ENCODE measurements at regions not wholly inside any gene's neighbourhood (a gene's known extent, or its start where the extent isn't known, plus 50 kb on each side); places are given as distances from the start of the nearest gene placed in this dataset.

DNA sequence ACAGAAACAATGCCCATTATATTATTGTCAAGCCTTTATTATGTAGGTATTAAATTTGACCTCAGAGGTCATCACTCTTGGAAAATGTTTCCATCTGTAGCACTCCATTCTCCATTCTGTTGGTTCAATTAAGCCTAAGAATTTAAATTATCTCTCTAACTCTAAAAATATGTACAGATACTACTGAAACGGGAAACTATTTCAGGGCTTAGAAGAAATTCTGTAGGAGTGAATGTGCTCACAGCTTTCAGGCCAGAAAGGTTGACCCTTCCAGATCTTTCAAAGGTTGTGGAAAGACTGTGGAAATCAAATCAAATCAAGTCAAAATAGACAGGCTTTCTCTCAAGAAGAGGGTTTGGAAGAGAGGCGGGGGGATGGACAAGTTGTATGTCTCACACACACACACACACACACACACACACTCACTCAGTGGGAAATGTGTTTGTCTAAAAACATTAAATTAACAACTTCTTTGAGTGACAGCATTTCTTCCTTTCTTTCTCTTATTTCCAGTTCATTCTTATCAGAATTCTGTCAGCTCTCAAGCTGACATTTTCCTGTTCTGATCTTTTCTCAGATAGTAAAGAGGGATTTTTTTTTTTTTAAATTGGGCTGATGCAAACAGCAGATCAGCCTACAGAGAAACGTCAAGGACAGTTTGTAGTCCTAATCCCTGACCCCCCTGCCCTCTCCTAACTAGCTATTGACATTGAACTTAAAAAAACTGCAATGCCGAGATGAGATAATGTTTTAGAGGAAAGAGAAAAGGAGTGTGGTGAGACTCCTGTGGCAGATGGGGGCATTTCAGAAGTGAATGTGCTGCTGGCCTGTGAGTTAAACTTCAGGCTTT is 139.0 kb upstream of the ZFHX3 start (continued):
- TF ChIP-seq, protein P1, sequence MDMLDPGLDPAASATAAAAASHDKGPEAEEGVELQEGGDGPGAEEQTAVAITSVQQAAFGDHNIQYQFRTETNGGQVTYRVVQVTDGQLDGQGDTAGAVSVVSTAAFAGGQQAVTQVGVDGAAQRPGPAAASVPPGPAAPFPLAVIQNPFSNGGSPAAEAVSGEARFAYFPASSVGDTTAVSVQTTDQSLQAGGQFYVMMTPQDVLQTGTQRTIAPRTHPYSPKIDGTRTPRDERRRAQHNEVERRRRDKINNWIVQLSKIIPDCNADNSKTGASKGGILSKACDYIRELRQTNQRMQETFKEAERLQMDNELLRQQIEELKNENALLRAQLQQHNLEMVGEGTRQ (IDR thresholded peaks at IDR 0.05; ENCODE audit: low read depth, low read length) = no peak

DNA sequence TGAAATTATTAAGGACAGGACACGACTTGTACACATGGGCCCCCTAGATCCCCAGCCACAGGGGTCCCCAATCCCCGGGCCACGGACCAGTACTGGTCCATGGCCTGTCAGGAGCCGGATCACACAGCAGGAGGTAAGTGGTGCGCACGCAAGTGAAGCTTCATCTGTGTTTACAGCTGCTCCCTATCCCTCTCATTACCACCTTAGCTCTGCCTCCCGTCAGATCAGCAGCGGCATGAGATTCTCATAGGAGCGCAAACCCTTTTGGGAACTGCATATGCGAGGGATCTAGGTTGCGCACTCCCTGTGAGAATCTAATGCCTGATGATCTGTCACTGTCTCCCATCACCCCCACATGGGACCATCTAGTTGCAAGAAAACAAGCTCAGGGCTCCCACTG is 137.8 kb upstream of the ZFHX3 start:
- Histone ChIP-seq H4K5ac (ENCODE audit: low read depth, low read length) (no peak overlapping the region), H2AK9ac (replicated peaks; ENCODE audit: low read depth, low read length, poor library complexity) (no peak overlapping the region), H2BK5ac (ENCODE audit: low read depth, low read length, poor library complexity, severe bottlenecking) (no peak overlapping the region), H4K20me1 (ENCODE audit: insufficient read depth, low read length) (no peaks in the 10 kb centered on the region), H3K36me3 (ENCODE audit: control insufficient read depth, insufficient read depth, low read length) (no peaks in the 10 kb centered on the region), H3K9me3 (ENCODE audit: control insufficient read depth, insufficient read depth, low read length) (no peaks in the 10 kb centered on the region), H3K9ac (ENCODE audit: low read depth, low read length) (no peak overlapping the region), H3K18ac (ENCODE audit: low read depth, low read length) (no peak overlapping the region), H3K79me1 (ENCODE audit: low read depth in 1 of 2, low read length in 2 of 2) (no peaks in the 10 kb centered on the region), H2AFZ (replicated peaks; ENCODE audit: low read length, poor library complexity) (no peak overlapping the region), H2AK5ac (ENCODE audit: low read depth, low read length) (no peak overlapping the region), H3K56ac (ENCODE audit: extremely low read depth, insufficient read depth, low read length) (no peak overlapping the region; the same call in 1 of the 2 replicates), H2BK15ac (ENCODE audit: low read depth, low read length) (no peak overlapping the region), H2BK120ac (ENCODE audit: low read depth, low read length) (no peak overlapping the region), H3K4me2 (ENCODE audit: low read depth, low read length) (no peak overlapping the region), H3K23ac (ENCODE audit: low read depth, low read length) (no peak overlapping the region), H3K4me3 (ENCODE audit: insufficient read depth, low read depth, low read length) (no peak overlapping the region), H3K27me3 (ENCODE audit: control insufficient read depth, insufficient read depth, low read length) (peaks cover 8% of the 10 kb centered on the region), H4K8ac (ENCODE audit: low read depth in 2 of 2, low read length in 2 of 2) (no peak overlapping the region), H3K4ac (ENCODE audit: low read depth, low read length) (no peak overlapping the region), H4K91ac (ENCODE audit: insufficient read depth, low read depth, low read length) (no peak overlapping the region), H3K14ac (replicated peaks; ENCODE audit: low read depth, low read length) (no peak overlapping the region), H3K4me1 (ENCODE audit: control insufficient read depth, insufficient read depth, low read length) (no peaks in the 10 kb centered on the region), H3K27ac (ENCODE audit: insufficient read depth, low read length) (no peak overlapping the region), H2BK20ac (ENCODE audit: low read depth, low read length) (no peak overlapping the region), H3K9me1 (ENCODE audit: insufficient read depth, low read length) (no peaks in the 10 kb centered on the region)
- ChIA-PET CTCF (no interaction called here), POLR2A (ENCODE audit: unreplicated experiment) (no interaction called here)
- ATAC-seq (ENCODE audit: low read depth) (no peak), DNase-seq (no peak)
- dilution Hi-C loops (cut with HindIII; ENCODE audit: low sequenced_read_pairs, unreplicated experiment) (no loop called here), intact Hi-C loops (cut with micrococcal nuclease) (no loop called here), in situ Hi-C loops (cut with MboI; ENCODE audit: low sequenced_read_pairs) (no loop called here)
- WGBS, 2 experiments (ENCODE audit: extremely low coverage in 2 of 2, insufficient read length in 1 of 2) = 91% methylated on average over 5 of the region's 11 CpGs; no CpG with 5 or more reads in 1 of the 2 experiments
- BruUV-seq (replicated peaks) = no TSS peak
- TF ChIP-seq RAD21 (IDR thresholded peaks at IDR 0.05; ENCODE audit: low read length) = no peak
- no peak for TF ChIP-seq NFE2L2 (IDR thresholded peaks at IDR 0.05; ENCODE audit: low read depth, low read length)
- TF ChIP-seq, protein P1 (IDR thresholded peaks at IDR 0.05; ENCODE audit: low read depth, low read length) = no peak
- no peak for TF ChIP-seq FOS (IDR thresholded peaks at IDR 0.05; ENCODE audit: low read depth, low read length)
- no peak for TF ChIP-seq MAZ (IDR thresholded peaks at IDR 0.05; ENCODE audit: borderline replicate concordance, low read depth, low read length)
- TF ChIP-seq RFX5 (IDR thresholded peaks at IDR 0.05; ENCODE audit: low read depth, low read length) = no peak
- TF ChIP-seq, protein P2, sequence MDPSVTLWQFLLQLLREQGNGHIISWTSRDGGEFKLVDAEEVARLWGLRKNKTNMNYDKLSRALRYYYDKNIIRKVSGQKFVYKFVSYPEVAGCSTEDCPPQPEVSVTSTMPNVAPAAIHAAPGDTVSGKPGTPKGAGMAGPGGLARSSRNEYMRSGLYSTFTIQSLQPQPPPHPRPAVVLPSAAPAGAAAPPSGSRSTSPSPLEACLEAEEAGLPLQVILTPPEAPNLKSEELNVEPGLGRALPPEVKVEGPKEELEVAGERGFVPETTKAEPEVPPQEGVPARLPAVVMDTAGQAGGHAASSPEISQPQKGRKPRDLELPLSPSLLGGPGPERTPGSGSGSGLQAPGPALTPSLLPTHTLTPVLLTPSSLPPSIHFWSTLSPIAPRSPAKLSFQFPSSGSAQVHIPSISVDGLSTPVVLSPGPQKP (IDR thresholded peaks at IDR 0.05; ENCODE audit: borderline replicate concordance, low read depth, low read length) = no peak
- TF ChIP-seq, protein P3, sequence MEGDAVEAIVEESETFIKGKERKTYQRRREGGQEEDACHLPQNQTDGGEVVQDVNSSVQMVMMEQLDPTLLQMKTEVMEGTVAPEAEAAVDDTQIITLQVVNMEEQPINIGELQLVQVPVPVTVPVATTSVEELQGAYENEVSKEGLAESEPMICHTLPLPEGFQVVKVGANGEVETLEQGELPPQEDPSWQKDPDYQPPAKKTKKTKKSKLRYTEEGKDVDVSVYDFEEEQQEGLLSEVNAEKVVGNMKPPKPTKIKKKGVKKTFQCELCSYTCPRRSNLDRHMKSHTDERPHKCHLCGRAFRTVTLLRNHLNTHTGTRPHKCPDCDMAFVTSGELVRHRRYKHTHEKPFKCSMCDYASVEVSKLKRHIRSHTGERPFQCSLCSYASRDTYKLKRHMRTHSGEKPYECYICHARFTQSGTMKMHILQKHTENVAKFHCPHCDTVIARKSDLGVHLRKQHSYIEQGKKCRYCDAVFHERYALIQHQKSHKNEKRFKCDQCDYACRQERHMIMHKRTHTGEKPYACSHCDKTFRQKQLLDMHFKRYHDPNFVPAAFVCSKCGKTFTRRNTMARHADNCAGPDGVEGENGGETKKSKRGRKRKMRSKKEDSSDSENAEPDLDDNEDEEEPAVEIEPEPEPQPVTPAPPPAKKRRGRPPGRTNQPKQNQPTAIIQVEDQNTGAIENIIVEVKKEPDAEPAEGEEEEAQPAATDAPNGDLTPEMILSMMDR (conservative IDR thresholded peaks at IDR 0.05; ENCODE audit: low read depth, low read length) = no peak
- TF ChIP-seq POLR2A (IDR thresholded peaks at IDR 0.05; ENCODE audit: low read depth, low read length) = no peak
- TF ChIP-seq MXI1 (IDR thresholded peaks at IDR 0.05; ENCODE audit: borderline replicate concordance, low read depth, low read length) = no peak
- no peak for TF ChIP-seq CEBPB (IDR thresholded peaks at IDR 0.05; ENCODE audit: low read depth, low read length)
